Lower leg skin (tissue), 4 donors: ENCODE measurements at regions not wholly inside any gene's neighbourhood (a gene's known extent, or its start where the extent isn't known, plus 50 kb on each side); places are given as distances from the start of the nearest gene placed in this dataset.

ENCODE experiments used
- DNase-seq, 2 donors: peaks; one replicate each; pipeline ENCODE4 v3.0.0-alpha.2; 2019; ENCODE audit warnings: low spot score in 2 of 2
- H3K4me3 ChIP-seq: fragments of 200-600 bp; sonication (generic); 2 replicates; pipeline ENCODE4 v1.5.1; 2017; ENCODE audit warnings: mild to moderate bottlenecking, low read depth; ENCODE audit not compliant: poor library complexity, severe bottlenecking
- CTCF ChIP-seq, 3 donors: fragments of 450-650 bp; IDR thresholded peaks; one replicate each; pipeline ENCODE4 v1.5.1; 2016; ENCODE audit warnings: antibody characterized with exemption in 3 of 3, mild to moderate bottlenecking in 3 of 3, moderate library complexity in 2 of 3
- POLR2A ChIP-seq, 2 donors: fragments of 450-650 bp; IDR thresholded peaks; one replicate each; pipeline ENCODE4 v1.6.1; 2016 to 2017; ENCODE audit warnings: antibody characterized with exemption in 2 of 2, mild to moderate bottlenecking in 1 of 2, moderate library complexity in 1 of 2
- WGBS, 2 donors: methylation state at CpG; one replicate each; pipeline ENCODE4 v1.1.5; 2018; 5-methylcytosine and 5-hydroxymethylcytosine counted together
- intact Hi-C: fragments of 100-400 bp; cut with DNase I; formaldehyde crosslinking; loops from one replicate; pipeline ENCODE4 v1.15.0; 2023; ENCODE audit warnings: low total_unique reads

- intact Hi-C loops: no loop called here
- no peak overlapping the region for H3K4me3 ChIP-seq
- TF ChIP-seq CTCF (IDR thresholded peaks at IDR 0.05): no peak
- no peak for TF ChIP-seq POLR2A (IDR thresholded peaks at IDR 0.05)
- WGBS, 2 donors: 54 to 73% methylated on average over 4 of the region's 4 CpGs
- no peak for DNase-seq
Measured at GRCh38 chr17:34164837-34165236, 90.2 kb upstream of the CCL2 start.

GRCh38 chr17:34166352-34166751, 88.7 kb upstream of the CCL2 start:
- no peak for DNase-seq
- no peak for TF ChIP-seq POLR2A (IDR thresholded peaks at IDR 0.05)
- TF ChIP-seq CTCF (IDR thresholded peaks at IDR 0.05): no peak
- intact Hi-C loops: no loop called here
- no peak overlapping the region for H3K4me3 ChIP-seq

GRCh38 chr17:34167354-34167753, 87.7 kb upstream of the CCL2 start:
- no peak for DNase-seq
- TF ChIP-seq CTCF (IDR thresholded peaks at IDR 0.05): no peak
- no peak for TF ChIP-seq POLR2A (IDR thresholded peaks at IDR 0.05)
- intact Hi-C loops: no loop called here
- 31 to 33% methylated on average over 5 of the region's 5 CpGs for WGBS, 2 donors
- no peak overlapping the region for H3K4me3 ChIP-seq

- intact Hi-C loops: no loop called here
- TF ChIP-seq POLR2A (IDR thresholded peaks at IDR 0.05) (no peak), CTCF (IDR thresholded peaks at IDR 0.05) (no peak)
- DNase-seq: no peak
- no peak overlapping the region for H3K4me3 ChIP-seq
- 91 to 92% methylated on average over 4 of the region's 4 CpGs for WGBS, 2 donors
Measured at GRCh38 chr17:34168989-34169388, 86.1 kb upstream of the CCL2 start.

GRCh38 chr17:34169496-34169895, 85.6 kb upstream of the CCL2 start:
- TF ChIP-seq CTCF (IDR thresholded peaks at IDR 0.05) (no peak), POLR2A (IDR thresholded peaks at IDR 0.05) (no peak)

GRCh38 chr17:34171245-34171818, 83.8 kb upstream of the CCL2 start:
- WGBS, 2 donors: 67 to 80% methylated on average over 9 of the region's 9 CpGs
- no peak overlapping the region for H3K4me3 ChIP-seq
- intact Hi-C loops: no loop called here
- TF ChIP-seq POLR2A (IDR thresholded peaks at IDR 0.05): no peak
- TF ChIP-seq CTCF (IDR thresholded peaks at IDR 0.05): peak in 1 of 3 donors; percentile 34
- DNase-seq: peak; percentile 52 to 88

More at GRCh38 chr17:34169496-34169895, 85.6 kb upstream of the CCL2 start:
- intact Hi-C loops: no loop called here
- no peak overlapping the region for H3K4me3 ChIP-seq
- no peak for DNase-seq
